GM12892 (cell line): ENCODE measurements at regions not wholly inside any gene's neighbourhood (a gene's known extent, or its start where the extent isn't known, plus 50 kb on each side); places are given as distances from the start of the nearest gene placed in this dataset.

Experiments used
- POLR2A ChIP-seq: IDR thresholded peaks from 2 replicates; pipeline ENCODE4 v1.6.1; 2011; ENCODE audit warnings: low read depth, low read length, control low read depth
- POLR2AphosphoS5 ChIP-seq: IDR thresholded peaks from 2 replicates; pipeline ENCODE4 v1.6.1; 2011; ENCODE audit warnings: low read depth, low read length, control low read depth
- TAF1 ChIP-seq: IDR thresholded peaks from 2 replicates; pipeline ENCODE4 v1.6.1; 2011; ENCODE audit warnings: low read depth, mild to moderate bottlenecking, control low read depth, low read length, borderline replicate concordance

DNA sequence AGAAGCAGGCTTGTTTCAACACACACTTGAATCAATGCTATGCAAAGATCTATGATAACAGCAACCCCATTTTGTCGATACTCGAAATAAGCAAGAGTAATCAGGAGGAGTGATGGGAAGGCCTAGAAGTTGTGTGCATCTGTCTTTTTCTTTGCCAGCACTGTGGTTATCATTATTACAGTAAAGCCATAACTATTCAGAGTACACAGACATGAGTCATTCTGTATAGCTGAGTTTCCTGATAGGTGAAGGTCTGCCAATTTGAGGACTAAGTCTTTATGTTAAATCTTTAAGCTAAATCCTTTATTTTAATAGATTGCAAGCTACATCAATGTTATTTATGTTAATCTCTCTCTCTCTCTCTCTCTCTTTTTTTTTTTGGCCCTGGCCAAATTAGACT is 1344.4 kb upstream of the CELF4 start:
- TF ChIP-seq TAF1 (no peak), POLR2AphosphoS5 (no peak), POLR2A (no peak)
